HG03442 (cell line): ENCODE measurements at regions not wholly inside any gene's neighbourhood (a gene's known extent, or its start where the extent isn't known, plus 50 kb on each side); places are given as distances from the start of the nearest gene placed in this dataset.
"Not testable (repeated sequence)": the region's sequence is repeated elsewhere in the genome, so short reads cannot be mapped to it uniquely, and the experiment has no call there.

Experiments
- ATAC-seq: cut with Tn5 transposase; IDR thresholded peaks from one replicate; pipeline ENCODE4 v1.9.1; 2021; ENCODE audit warnings: mild to moderate bottlenecking, moderate library complexity; ENCODE audit not compliant: unreplicated experiment

GRCh38 chr5:122599000-122599399 is 175.9 kb upstream of the SNX2 start:
- no peak for ATAC-seq

- no peak for ATAC-seq
Measured at GRCh38 chr5:122600924-122601323, 174.0 kb upstream of the SNX2 start.

- no peak for ATAC-seq
Measured at GRCh38 chr5:122602700-122603099, 172.2 kb upstream of the SNX2 start.

- ATAC-seq = no peak
Measured at GRCh38 chr5:122605236-122605635, 169.6 kb upstream of the SNX2 start.

- ATAC-seq = no peak
Measured at GRCh38 chr5:122607818-122608217, 167.1 kb upstream of the SNX2 start.

GRCh38 chr5:122608222-122608621 is 166.7 kb upstream of the SNX2 start:
- no peak for ATAC-seq

GRCh38 chr5:122611406-122611805 is 163.5 kb upstream of the SNX2 start:
- ATAC-seq = no peak

GRCh38 chr5:122612901-122613300 is 162.0 kb upstream of the SNX2 start:
- ATAC-seq = no peak

GRCh38 chr5:122615146-122615545 is 159.7 kb upstream of the SNX2 start:
- no peak for ATAC-seq

- no peak for ATAC-seq
Measured at GRCh38 chr5:122615832-122616231, 159.0 kb upstream of the SNX2 start.

GRCh38 chr5:122618046-122618445 is 156.8 kb upstream of the SNX2 start:
- not testable (repeated sequence) for ATAC-seq

- ATAC-seq = not testable (repeated sequence)
Measured at GRCh38 chr5:122620768-122621167, 154.1 kb upstream of the SNX2 start.

GRCh38 chr5:122628714-122629113 is 146.2 kb upstream of the SNX2 start:
- not testable (repeated sequence) for ATAC-seq

- ATAC-seq = no peak
Measured at GRCh38 chr5:122629121-122629677, 145.7 kb upstream of the SNX2 start.

- ATAC-seq = no peak
Measured at GRCh38 chr5:122638581-122638980, 136.3 kb upstream of the SNX2 start.

GRCh38 chr5:122639033-122639432 is 135.8 kb upstream of the SNX2 start:
- no peak for ATAC-seq

- no peak for ATAC-seq
Measured at GRCh38 chr5:122639864-122640263, 135.0 kb upstream of the SNX2 start.

- ATAC-seq = no peak
Measured at GRCh38 chr5:122649080-122649479, 125.8 kb upstream of the SNX2 start.

- no peak for ATAC-seq
Measured at GRCh38 chr5:122653087-122654017, 121.5 kb upstream of the SNX2 start.

- no peak for ATAC-seq
Measured at GRCh38 chr5:122656160-122656559, 118.7 kb upstream of the SNX2 start.

GRCh38 chr5:122656577-122656976 is 118.3 kb upstream of the SNX2 start:
- ATAC-seq = no peak

- no peak for ATAC-seq
Measured at GRCh38 chr5:122661496-122662180, 113.2 kb upstream of the SNX2 start.
